H1 (cell line): ENCODE measurements at regions not wholly inside any gene's neighbourhood (a gene's known extent, or its start where the extent isn't known, plus 50 kb on each side); places are given as distances from the start of the nearest gene placed in this dataset.

ENCODE experiments used
- CHD1 ChIP-seq: IDR thresholded peaks from 2 replicates; pipeline ENCODE4 v1.6.1; 2012; ENCODE audit warnings: low read depth, low read length, improper control_type of control experiment
- EGR1 ChIP-seq: IDR thresholded peaks from 2 replicates; pipeline ENCODE4 v1.6.1; 2011; ENCODE audit warnings: low read depth, low read length, borderline replicate concordance
- NRF1 ChIP-seq: IDR thresholded peaks from 2 replicates; pipeline ENCODE4 v1.6.1; 2011; ENCODE audit warnings: mild to moderate bottlenecking, low read depth, low read length, improper control_type of control experiment

- TF ChIP-seq NRF1 (no peak), CHD1 (no peak), EGR1 (no peak)
- TF ChIP-seq, all 59 proteins: peak for 0
These were observed 809.6 kb upstream of the LRRN3 start (continued) for GRCh38 chr7:110281362-110281761.
